ENCODE measurements at regions not wholly inside any gene's neighbourhood (a gene's known extent, or its start where the extent isn't known, plus 50 kb on each side); places are given as distances from the start of the nearest gene placed in this dataset.

- TF ChIP-seq CTCF (IDR thresholded peaks at IDR 0.05) (no peak), EP300 (IDR thresholded peaks at IDR 0.05) (no peak)
Measured at GRCh38 chr2:64880193-64880951, 108.8 kb upstream of the SLC1A4 start.
